GM23338 (cell line): ENCODE measurements at regions not wholly inside any gene's neighbourhood (a gene's known extent, or its start where the extent isn't known, plus 50 kb on each side); places are given as distances from the start of the nearest gene placed in this dataset.

ENCODE experiments used
- ATAC-seq: fragments of 200-7000 bp; cut with Tn5 transposase; 3 replicates; pipeline ENCODE4 v1.9.1; 2020
- DNase-seq: peaks from one replicate; pipeline ENCODE4 v3.0.0-alpha.2; 2015; ENCODE audit warnings: low spot score
- H2AFZ ChIP-seq: fragments of 200-600 bp; sonication (generic); 2 replicates; pipeline ENCODE4 v1.8.0; 2016; ENCODE audit warnings: antibody characterized with exemption, mild to moderate bottlenecking, moderate library complexity
- H3F3A ChIP-seq: fragments of 200-600 bp; sonication (generic); replicated peaks from 2 replicates; pipeline ENCODE4 v1.8.0; 2017; ENCODE audit warnings: antibody characterized with exemption, mixed run types, low read depth
- H3K27ac ChIP-seq: fragments of 200-600 bp; sonication (generic); 2 replicates; pipeline ENCODE4 v1.6.1; 2016; ENCODE audit warnings: low read depth
- H3K27me3 ChIP-seq: fragments of 200-600 bp; sonication (generic); 2 replicates; pipeline ENCODE4 v1.8.0; 2016; ENCODE audit warnings: mild to moderate bottlenecking, mixed run types, moderate library complexity; ENCODE audit not compliant: insufficient read depth
- H3K36me3 ChIP-seq: fragments of 200-600 bp; sonication (generic); 2 replicates; pipeline ENCODE4 v1.8.0; 2016; ENCODE audit warnings: mild to moderate bottlenecking; ENCODE audit not compliant: insufficient read depth
- H3K4me1 ChIP-seq: fragments of 200-600 bp; sonication (generic); 2 replicates; pipeline ENCODE4 v1.8.0; 2016; ENCODE audit warnings: mild to moderate bottlenecking, moderate library complexity; ENCODE audit not compliant: insufficient read depth
- H3K4me2 ChIP-seq: fragments of 200-600 bp; sonication (generic); 2 replicates; pipeline ENCODE4 v1.7.1; 2017; ENCODE audit warnings: mixed run types
- H3K4me3 ChIP-seq: fragments of 200-600 bp; sonication (generic); 2 replicates; pipeline ENCODE4 v1.6.1; 2016; ENCODE audit warnings: mixed run types
- H3K79me2 ChIP-seq: fragments of 200-600 bp; sonication (generic); replicated peaks from 2 replicates; pipeline ENCODE4 v1.8.0; 2017; ENCODE audit warnings: mild to moderate bottlenecking; ENCODE audit not compliant: insufficient read depth
- H3K9me2 ChIP-seq: fragments of 200-600 bp; sonication (generic); 2 replicates; pipeline ENCODE4 v1.8.0; 2017; ENCODE audit not compliant: insufficient read depth
- H4K20me1 ChIP-seq: fragments of 200-600 bp; sonication (generic); replicated peaks from 2 replicates; pipeline ENCODE4 v1.8.0; 2017; ENCODE audit warnings: mild to moderate bottlenecking; ENCODE audit not compliant: insufficient read depth
- H3K27ac Mint-ChIP-seq: 2 replicates; pipeline ENCODE4 v1.8.0; 2020; ENCODE audit warnings: inconsistent platforms, mild to moderate bottlenecking, moderate library complexity, mixed read lengths
- H3K27me3 Mint-ChIP-seq: 3 replicates; pipeline ENCODE4 v1.8.0; 2022; ENCODE audit warnings: low read depth, mild to moderate bottlenecking, moderate library complexity, mixed read lengths, inconsistent platforms; ENCODE audit not compliant: insufficient read depth, poor library complexity
- H3K36me3 Mint-ChIP-seq: 3 replicates; pipeline ENCODE4 v1.8.0; 2021; ENCODE audit warnings: low read depth, mild to moderate bottlenecking, inconsistent platforms, moderate library complexity, mixed read lengths
- H3K4me1 Mint-ChIP-seq: 3 replicates; pipeline ENCODE4 v1.8.0; 2020; ENCODE audit warnings: mild to moderate bottlenecking, inconsistent platforms, mixed read lengths
- H3K4me3 Mint-ChIP-seq: 3 replicates; pipeline ENCODE4 v1.8.0; 2021; ENCODE audit warnings: moderate library complexity, mild to moderate bottlenecking, inconsistent platforms, mixed read lengths
- H3K9me3 Mint-ChIP-seq: 3 replicates; pipeline ENCODE4 v1.8.0; 2020; ENCODE audit warnings: moderate library complexity, mild to moderate bottlenecking, inconsistent platforms, mixed read lengths
- CREB1 ChIP-seq: fragments of 250-450 bp; sonication (Bioruptor Pico); IDR thresholded peaks from 2 replicates; pipeline ENCODE4 v1.5.0; 2020; ENCODE audit warnings: low read depth, mild to moderate bottlenecking, moderate library complexity
- CTCF ChIP-seq, 2 experiments: fragments of 200-600 bp in 1 of 2; sonication (generic) in 1 of 2; conservative IDR thresholded peaks; 2 replicates each; pipeline versions ENCODE4 v1.5.1 to v1.6.1; 2016 to 2017; ENCODE audit warnings: antibody characterized with exemption in 2 of 2, low read depth in 2 of 2, mild to moderate bottlenecking in 2 of 2, moderate library complexity in 1 of 2
- ETS1 ChIP-seq: IDR thresholded peaks from 2 replicates; pipeline ENCODE4 v1.6.1; 2016; ENCODE audit warnings: antibody characterized with exemption
- EZH2 ChIP-seq: fragments of 200-600 bp; sonication (generic); IDR thresholded peaks from one replicate; pipeline ENCODE4 v1.8.0; 2017; ENCODE audit warnings: antibody characterized with exemption, mild to moderate bottlenecking, low read depth; ENCODE audit not compliant: unreplicated experiment
- EZH2phosphoT487 ChIP-seq: fragments of 200-600 bp; sonication (generic); IDR thresholded peaks from one replicate; pipeline ENCODE4 v1.8.1; 2018; ENCODE audit warnings: antibody characterized with exemption; ENCODE audit not compliant: unreplicated experiment
- JUNB ChIP-seq: IDR thresholded peaks from one replicate; pipeline ENCODE4 v1.6.1; 2016; ENCODE audit warnings: antibody characterized with exemption; ENCODE audit not compliant: unreplicated experiment
- NANOG ChIP-seq: IDR thresholded peaks from 2 replicates; pipeline ENCODE4 v1.6.1; 2016; ENCODE audit warnings: antibody characterized with exemption, borderline replicate concordance
- POLR2AphosphoS5 ChIP-seq: IDR thresholded peaks from 2 replicates; pipeline ENCODE4 v1.6.1; 2016; ENCODE audit warnings: antibody characterized with exemption, low read depth
- REST ChIP-seq: IDR thresholded peaks from one replicate; pipeline ENCODE4 v1.6.1; 2018; ENCODE audit warnings: antibody characterized with exemption; ENCODE audit not compliant: unreplicated experiment
- STAT1 ChIP-seq: IDR thresholded peaks from one replicate; pipeline ENCODE4 v1.6.1; 2016; ENCODE audit warnings: antibody characterized with exemption; ENCODE audit not compliant: unreplicated experiment
- ZNF114 ChIP-seq: fragments of 250-450 bp; sonication (Bioruptor Pico); IDR thresholded peaks from 2 replicates; pipeline ENCODE4 v1.5.0; 2020; ENCODE audit warnings: mild to moderate bottlenecking, moderate library complexity
- ZNF331 ChIP-seq: fragments of 250-450 bp; sonication (Bioruptor Pico); IDR thresholded peaks from 2 replicates; pipeline ENCODE4 v1.5.0; 2020; ENCODE audit warnings: low read depth, mild to moderate bottlenecking, moderate library complexity
- ZNF462 ChIP-seq: fragments of 250-450 bp; sonication (Bioruptor Pico); IDR thresholded peaks from 2 replicates; pipeline ENCODE4 v1.5.0; 2020; ENCODE audit warnings: mild to moderate bottlenecking, moderate library complexity

- Histone ChIP-seq H3K27me3 (no peaks in the 10 kb centered on the region), H3K36me3 (no peaks in the 10 kb centered on the region), H3K79me2 (no peaks in the 10 kb centered on the region), H3K9me2 (peaks cover 4% of the 10 kb centered on the region; the same call in 1 of the 2 replicates), H3K4me1 (peaks cover 48% of the 10 kb centered on the region), H4K20me1 (no peaks in the 10 kb centered on the region), H3F3A (no peaks in the 10 kb centered on the region), H3K27ac (no peak overlapping the region), H3K4me3 (no peak overlapping the region), H2AFZ (no peak overlapping the region; the same call in 1 of the 2 replicates), H3K4me2 (peak overlapping the region; percentile 41)
- peak; percentile 87 for ATAC-seq
- H3K36me3 Mint-ChIP-seq: no peaks in the 10 kb centered on the region
- no peaks in the 10 kb centered on the region for H3K27me3 Mint-ChIP-seq
- TF ChIP-seq EZH2phosphoT487 (no peak), ZNF331 (CRISPR knock-in tag) (no peak), CTCF (conservative IDR thresholded peaks at IDR 0.05; ENCODE audit: low read depth in 2 of 2) (no peak), EZH2 (no peak), ZNF114 (CRISPR knock-in tag) (no peak), STAT1 (no peak), CREB1 (CRISPR knock-in tag) (no peak), JUNB (no peak), REST (no peak), ZNF462 (CRISPR knock-in tag) (no peak; the same call in 1 of the 2 replicates), ETS1 (no peak), NANOG (no peak), POLR2AphosphoS5 (no peak)
- H3K27ac Mint-ChIP-seq: no peak overlapping the region
- H3K4me1 Mint-ChIP-seq: peaks cover 62% of the 10 kb centered on the region
- no peak overlapping the region for H3K4me3 Mint-ChIP-seq
- H3K9me3 Mint-ChIP-seq: no peaks in the 10 kb centered on the region
- peak; percentile 14 for DNase-seq
These were observed 78.1 kb upstream of the GNAO1 start for GRCh38 chr16:56113223-56113622.
